ENCODE measurements at regions not wholly inside any gene's neighbourhood (a gene's known extent, or its start where the extent isn't known, plus 50 kb on each side); places are given as distances from the start of the nearest gene placed in this dataset.
A peak's percentile ranks its signal among the peaks of the same experiment; 100 is the strongest.

DNA sequence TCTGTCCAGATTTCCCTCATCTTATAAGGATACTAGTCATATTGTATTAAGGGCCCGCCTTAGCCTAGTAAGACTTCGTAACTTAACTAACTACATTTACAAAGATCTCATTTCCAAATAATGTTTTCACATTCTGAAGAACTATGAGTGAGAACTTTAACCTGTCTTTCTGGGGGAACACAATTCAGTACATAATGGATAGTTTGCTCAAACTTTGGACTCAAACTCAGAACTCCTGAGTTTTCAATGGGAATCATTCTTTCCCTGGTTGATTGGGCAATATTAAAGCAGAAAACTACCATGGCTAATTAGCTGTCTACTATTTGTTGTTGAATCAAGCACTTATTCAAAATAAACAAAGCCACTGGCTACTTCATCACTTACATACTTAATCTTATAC is 522.9 kb downstream of the REEP3 start (continued):
- TF ChIP-seq, protein P1, sequence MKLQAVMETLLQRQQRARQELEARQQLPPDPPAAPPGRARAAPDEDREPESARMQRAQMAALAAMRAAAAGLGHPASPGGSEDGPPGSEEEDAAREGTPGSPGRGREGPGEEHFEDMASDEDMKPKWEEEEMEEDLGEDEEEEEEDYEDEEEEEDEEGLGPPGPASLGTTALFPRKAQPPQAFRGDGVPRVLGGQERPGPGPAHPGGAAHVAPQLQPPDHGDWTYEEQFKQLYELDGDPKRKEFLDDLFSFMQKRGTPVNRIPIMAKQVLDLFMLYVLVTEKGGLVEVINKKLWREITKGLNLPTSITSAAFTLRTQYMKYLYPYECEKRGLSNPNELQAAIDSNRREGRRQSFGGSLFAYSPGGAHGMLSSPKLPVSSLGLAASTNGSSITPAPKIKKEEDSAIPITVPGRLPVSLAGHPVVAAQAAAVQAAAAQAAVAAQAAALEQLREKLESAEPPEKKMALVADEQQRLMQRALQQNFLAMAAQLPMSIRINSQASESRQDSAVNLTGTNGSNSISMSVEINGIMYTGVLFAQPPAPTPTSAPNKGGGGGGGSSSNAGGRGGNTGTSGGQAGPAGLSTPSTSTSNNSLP (IDR thresholded peaks at IDR 0.05; ENCODE audit: low read depth, low read length), result peak; percentile 92
- TF ChIP-seq, protein P2, sequence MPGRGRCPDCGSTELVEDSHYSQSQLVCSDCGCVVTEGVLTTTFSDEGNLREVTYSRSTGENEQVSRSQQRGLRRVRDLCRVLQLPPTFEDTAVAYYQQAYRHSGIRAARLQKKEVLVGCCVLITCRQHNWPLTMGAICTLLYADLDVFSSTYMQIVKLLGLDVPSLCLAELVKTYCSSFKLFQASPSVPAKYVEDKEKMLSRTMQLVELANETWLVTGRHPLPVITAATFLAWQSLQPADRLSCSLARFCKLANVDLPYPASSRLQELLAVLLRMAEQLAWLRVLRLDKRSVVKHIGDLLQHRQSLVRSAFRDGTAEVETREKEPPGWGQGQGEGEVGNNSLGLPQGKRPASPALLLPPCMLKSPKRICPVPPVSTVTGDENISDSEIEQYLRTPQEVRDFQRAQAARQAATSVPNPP (CRISPR knock-in tag; IDR thresholded peaks at IDR 0.05), result no peak
- TF ChIP-seq SRSF4 (IDR thresholded peaks at IDR 0.05; ENCODE audit: low read depth, low read length, poor library complexity, severe bottlenecking) (no peak), POGZ (CRISPR knock-in tag; IDR thresholded peaks at IDR 0.05) (peak; percentile 64), LCORL (IDR thresholded peaks at IDR 0.05) (peak; percentile 17; the same call in 1 of the 2 replicates), LCORL (CRISPR knock-in tag; IDR thresholded peaks at IDR 0.05) (no peak), RBAK (CRISPR knock-in tag; IDR thresholded peaks at IDR 0.05) (no peak), GATAD2A (CRISPR knock-in tag; IDR thresholded peaks at IDR 0.05) (peak; percentile 83), NFKB2 (CRISPR knock-in tag; IDR thresholded peaks at IDR 0.05; ENCODE audit: borderline replicate concordance) (no peak), RORA (CRISPR knock-in tag; IDR thresholded peaks at IDR 0.05) (no peak), TCF7 (IDR thresholded peaks at IDR 0.05; ENCODE audit: low read depth) (peak; percentile 28; the same call in 1 of the 2 replicates), NR2F1 (CRISPR knock-in tag; IDR thresholded peaks at IDR 0.05) (peak in 1 of 2 experiments; percentile 37; a peak in 1 of 4 replicates), SETDB1 (CRISPR knock-in tag; IDR thresholded peaks at IDR 0.05; ENCODE audit: borderline replicate concordance) (no peak), GTF3A (CRISPR knock-in tag; conservative IDR thresholded peaks at IDR 0.05) (no peak), CEBPB (IDR thresholded peaks at IDR 0.05; ENCODE audit: borderline replicate concordance, low read depth, low read length) (peak; percentile 95)
- TF ChIP-seq, protein P3, sequence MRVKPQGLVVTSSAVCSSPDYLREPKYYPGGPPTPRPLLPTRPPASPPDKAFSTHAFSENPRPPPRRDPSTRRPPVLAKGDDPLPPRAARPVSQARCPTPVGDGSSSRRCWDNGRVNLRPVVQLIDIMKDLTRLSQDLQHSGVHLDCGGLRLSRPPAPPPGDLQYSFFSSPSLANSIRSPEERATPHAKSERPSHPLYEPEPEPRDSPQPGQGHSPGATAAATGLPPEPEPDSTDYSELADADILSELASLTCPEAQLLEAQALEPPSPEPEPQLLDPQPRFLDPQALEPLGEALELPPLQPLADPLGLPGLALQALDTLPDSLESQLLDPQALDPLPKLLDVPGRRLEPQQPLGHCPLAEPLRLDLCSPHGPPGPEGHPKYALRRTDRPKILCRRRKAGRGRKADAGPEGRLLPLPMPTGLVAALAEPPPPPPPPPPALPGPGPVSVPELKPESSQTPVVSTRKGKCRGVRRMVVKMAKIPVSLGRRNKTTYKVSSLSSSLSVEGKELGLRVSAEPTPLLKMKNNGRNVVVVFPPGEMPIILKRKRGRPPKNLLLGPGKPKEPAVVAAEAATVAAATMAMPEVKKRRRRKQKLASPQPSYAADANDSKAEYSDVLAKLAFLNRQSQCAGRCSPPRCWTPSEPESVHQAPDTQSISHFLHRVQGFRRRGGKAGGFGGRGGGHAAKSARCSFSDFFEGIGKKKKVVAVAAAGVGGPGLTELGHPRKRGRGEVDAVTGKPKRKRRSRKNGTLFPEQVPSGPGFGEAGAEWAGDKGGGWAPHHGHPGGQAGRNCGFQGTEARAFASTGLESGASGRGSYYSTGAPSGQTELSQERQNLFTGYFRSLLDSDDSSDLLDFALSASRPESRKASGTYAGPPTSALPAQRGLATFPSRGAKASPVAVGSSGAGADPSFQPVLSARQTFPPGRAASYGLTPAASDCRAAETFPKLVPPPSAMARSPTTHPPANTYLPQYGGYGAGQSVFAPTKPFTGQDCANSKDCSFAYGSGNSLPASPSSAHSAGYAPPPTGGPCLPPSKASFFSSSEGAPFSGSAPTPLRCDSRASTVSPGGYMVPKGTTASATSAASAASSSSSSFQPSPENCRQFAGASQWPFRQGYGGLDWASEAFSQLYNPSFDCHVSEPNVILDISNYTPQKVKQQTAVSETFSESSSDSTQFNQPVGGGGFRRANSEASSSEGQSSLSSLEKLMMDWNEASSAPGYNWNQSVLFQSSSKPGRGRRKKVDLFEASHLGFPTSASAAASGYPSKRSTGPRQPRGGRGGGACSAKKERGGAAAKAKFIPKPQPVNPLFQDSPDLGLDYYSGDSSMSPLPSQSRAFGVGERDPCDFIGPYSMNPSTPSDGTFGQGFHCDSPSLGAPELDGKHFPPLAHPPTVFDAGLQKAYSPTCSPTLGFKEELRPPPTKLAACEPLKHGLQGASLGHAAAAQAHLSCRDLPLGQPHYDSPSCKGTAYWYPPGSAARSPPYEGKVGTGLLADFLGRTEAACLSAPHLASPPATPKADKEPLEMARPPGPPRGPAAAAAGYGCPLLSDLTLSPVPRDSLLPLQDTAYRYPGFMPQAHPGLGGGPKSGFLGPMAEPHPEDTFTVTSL (CRISPR knock-in tag; IDR thresholded peaks at IDR 0.05; ENCODE audit: borderline replicate concordance), result peak; percentile 93
- TF ChIP-seq, protein P4, sequence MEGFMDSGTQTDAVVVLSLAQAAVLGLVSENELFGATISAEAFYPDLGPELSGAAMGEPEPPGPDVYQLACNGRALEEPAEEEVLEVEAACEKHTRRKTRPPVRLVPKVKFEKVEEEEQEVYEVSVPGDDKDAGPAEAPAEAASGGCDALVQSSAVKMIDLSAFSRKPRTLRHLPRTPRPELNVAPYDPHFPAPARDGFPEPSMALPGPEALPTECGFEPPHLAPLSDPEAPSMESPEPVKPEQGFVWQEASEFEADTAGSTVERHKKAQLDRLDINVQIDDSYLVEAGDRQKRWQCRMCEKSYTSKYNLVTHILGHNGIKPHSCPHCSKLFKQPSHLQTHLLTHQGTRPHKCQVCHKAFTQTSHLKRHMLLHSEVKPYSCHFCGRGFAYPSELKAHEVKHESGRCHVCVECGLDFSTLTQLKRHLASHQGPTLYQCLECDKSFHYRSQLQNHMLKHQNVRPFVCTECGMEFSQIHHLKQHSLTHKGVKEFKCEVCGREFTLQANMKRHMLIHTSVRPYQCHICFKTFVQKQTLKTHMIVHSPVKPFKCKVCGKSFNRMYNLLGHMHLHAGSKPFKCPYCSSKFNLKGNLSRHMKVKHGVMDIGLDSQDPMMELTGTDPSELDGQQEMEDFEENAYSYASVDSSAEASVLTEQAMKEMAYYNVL (CRISPR knock-in tag; IDR thresholded peaks at IDR 0.05; ENCODE audit: borderline replicate concordance), result peak; percentile 29; the same call in 1 of the 2 replicates
- TF ChIP-seq, protein P5, sequence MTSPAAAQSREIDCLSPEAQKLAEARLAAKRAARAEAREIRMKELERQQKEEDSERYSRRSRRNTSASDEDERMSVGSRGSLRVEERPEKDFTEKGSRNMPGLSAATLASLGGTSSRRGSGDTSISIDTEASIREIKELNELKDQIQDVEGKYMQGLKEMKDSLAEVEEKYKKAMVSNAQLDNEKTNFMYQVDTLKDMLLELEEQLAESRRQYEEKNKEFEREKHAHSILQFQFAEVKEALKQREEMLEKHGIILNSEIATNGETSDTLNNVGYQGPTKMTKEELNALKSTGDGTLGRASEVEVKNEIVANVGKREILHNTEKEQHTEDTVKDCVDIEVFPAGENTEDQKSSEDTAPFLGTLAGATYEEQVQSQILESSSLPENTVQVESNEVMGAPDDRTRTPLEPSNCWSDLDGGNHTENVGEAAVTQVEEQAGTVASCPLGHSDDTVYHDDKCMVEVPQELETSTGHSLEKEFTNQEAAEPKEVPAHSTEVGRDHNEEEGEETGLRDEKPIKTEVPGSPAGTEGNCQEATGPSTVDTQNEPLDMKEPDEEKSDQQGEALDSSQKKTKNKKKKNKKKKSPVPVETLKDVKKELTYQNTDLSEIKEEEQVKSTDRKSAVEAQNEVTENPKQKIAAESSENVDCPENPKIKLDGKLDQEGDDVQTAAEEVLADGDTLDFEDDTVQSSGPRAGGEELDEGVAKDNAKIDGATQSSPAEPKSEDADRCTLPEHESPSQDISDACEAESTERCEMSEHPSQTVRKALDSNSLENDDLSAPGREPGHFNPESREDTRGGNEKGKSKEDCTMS (CRISPR knock-in tag; conservative IDR thresholded peaks at IDR 0.05), result no peak

Data from HepG2 (cell line).